AG10803 (cell line): ENCODE measurements at regions not wholly inside any gene's neighbourhood (a gene's known extent, or its start where the extent isn't known, plus 50 kb on each side); places are given as distances from the start of the nearest gene placed in this dataset.

ENCODE experiments used
- DNase-seq: peaks from one replicate; pipeline ENCODE4 v3.0.0; 2010; ENCODE audit warnings: low read depth
- H3K4me3 ChIP-seq: 2 replicates; pipeline ENCODE4 v1.5.1; 2011; ENCODE audit warnings: mild to moderate bottlenecking, low read length, control low read depth
- CTCF ChIP-seq: conservative IDR thresholded peaks from 2 replicates; pipeline ENCODE4 v1.5.1; 2011; ENCODE audit warnings: mild to moderate bottlenecking, low read length, control low read depth, inconsistent platforms

GRCh38 chr20:20941468-20941889 lies 164.7 kb downstream of the LINC00237 start:
- TF ChIP-seq CTCF = no peak
- no peak overlapping the region for H3K4me3 ChIP-seq

GRCh38 chr20:20939006-20939405 lies 167.2 kb downstream of the LINC00237 start:
- no peak for TF ChIP-seq CTCF
- DNase-seq = no peak
- H3K4me3 ChIP-seq = no peak overlapping the region

More at GRCh38 chr20:20941468-20941889, 164.7 kb downstream of the LINC00237 start:
- no peak for DNase-seq

GRCh38 chr20:20938599-20938998 lies 167.6 kb downstream of the LINC00237 start:
- no peak overlapping the region for H3K4me3 ChIP-seq
- no peak for DNase-seq
- TF ChIP-seq CTCF = no peak

- no peak for TF ChIP-seq CTCF
Observed at GRCh38 chr20:20938131-20938530, 168.0 kb downstream of the LINC00237 start.

GRCh38 chr20:20933142-20933958 lies 172.8 kb downstream of the LINC00237 start:
- no peak for DNase-seq
- no peak overlapping the region for H3K4me3 ChIP-seq
- no peak for TF ChIP-seq CTCF

More at GRCh38 chr20:20938131-20938530, 168.0 kb downstream of the LINC00237 start:
- no peak for DNase-seq
- H3K4me3 ChIP-seq = no peak overlapping the region

- DNase-seq = no peak
- TF ChIP-seq CTCF = no peak
- no peak overlapping the region for H3K4me3 ChIP-seq
Observed at GRCh38 chr20:20932156-20932555, 174.0 kb downstream of the LINC00237 start.

- no peak for DNase-seq
- no peak overlapping the region for H3K4me3 ChIP-seq
- no peak for TF ChIP-seq CTCF
Observed at GRCh38 chr20:20931632-20932031, 174.5 kb downstream of the LINC00237 start.
